ENCODE measurements at regions not wholly inside any gene's neighbourhood (a gene's known extent, or its start where the extent isn't known, plus 50 kb on each side); places are given as distances from the start of the nearest gene placed in this dataset.

DNA sequence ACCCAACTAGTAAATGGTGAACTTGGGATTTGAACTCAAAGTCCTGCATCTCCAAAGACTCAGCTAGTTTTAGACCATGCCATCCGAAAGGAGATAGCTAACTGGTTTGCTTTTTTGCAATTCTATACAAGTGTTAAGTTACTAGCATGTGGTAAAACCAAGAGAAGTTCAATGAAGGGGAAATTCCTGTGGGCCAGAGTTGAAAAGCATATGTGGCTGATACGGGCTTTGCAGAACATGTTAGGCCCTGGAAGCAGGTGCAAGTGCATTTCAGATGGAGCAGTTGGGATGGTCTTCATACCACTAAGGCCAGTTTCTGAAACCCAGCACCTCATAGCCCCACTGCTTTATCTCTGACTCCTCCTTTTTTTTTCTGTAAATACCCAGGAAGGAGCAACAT lies 620.9 kb downstream of the PLPP3 start:
- intact Hi-C loops (cut with DNase I): no loop called here
- no peak overlapping the region for H3K27ac ChIP-seq (ENCODE audit: low read depth in 1 of 2, low read length in 2 of 2)
- 96 to 99% methylated on average over 2 of the region's 2 CpGs for WGBS, 2 donors
- H3K27me3 ChIP-seq (ENCODE audit: control insufficient read depth in 1 of 2, insufficient read depth in 2 of 2, low read length in 1 of 2): no peaks in the 10 kb centered on the region
- no peak overlapping the region for H3K4me3 ChIP-seq (ENCODE audit: low read length in 2 of 2)
- H3K9me3 ChIP-seq (ENCODE audit: control insufficient read depth, low read length): no peaks in the 10 kb centered on the region
- ATAC-seq (ENCODE audit: low FRiP score) (no peak), DNase-seq (no peak)
- H3K36me3 ChIP-seq (ENCODE audit: control insufficient read depth in 1 of 2, insufficient read depth in 2 of 2, low read length in 1 of 2): no peaks in the 10 kb centered on the region
- no peaks in the 10 kb centered on the region for H3K4me1 ChIP-seq (ENCODE audit: control insufficient read depth in 1 of 2, insufficient read depth in 2 of 2, low read length in 2 of 2)

DNA sequence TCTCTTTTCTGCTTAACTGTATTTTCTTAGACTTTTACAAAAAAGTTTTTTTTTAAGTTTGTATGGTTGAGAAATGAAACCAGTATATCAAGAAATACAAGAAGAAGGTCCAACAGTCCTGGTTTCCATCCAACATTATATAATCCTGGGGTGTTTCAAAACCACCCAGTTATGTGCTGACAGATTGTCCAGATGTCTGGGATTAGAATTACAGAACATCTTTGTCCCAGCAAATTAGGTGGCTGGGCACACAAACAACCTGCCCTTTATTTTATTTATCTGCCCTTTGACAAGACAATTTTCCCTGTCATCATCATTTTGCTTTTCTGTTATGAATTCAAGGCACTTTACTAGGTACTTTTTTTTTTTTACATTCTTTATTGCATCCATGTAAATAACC lies 622.1 kb downstream of the PLPP3 start:
- Histone ChIP-seq H3K27me3 (ENCODE audit: control insufficient read depth in 1 of 2, insufficient read depth in 2 of 2, low read length in 1 of 2) (no peaks in the 10 kb centered on the region), H3K27ac (ENCODE audit: low read depth in 1 of 2, low read length in 2 of 2) (no peak overlapping the region), H3K4me1 (ENCODE audit: control insufficient read depth in 1 of 2, insufficient read depth in 2 of 2, low read length in 2 of 2) (no peaks in the 10 kb centered on the region), H3K36me3 (ENCODE audit: control insufficient read depth in 1 of 2, insufficient read depth in 2 of 2, low read length in 1 of 2) (no peaks in the 10 kb centered on the region), H3K9me3 (ENCODE audit: control insufficient read depth, low read length) (no peaks in the 10 kb centered on the region), H3K4me3 (ENCODE audit: low read length in 2 of 2) (no peak overlapping the region)
- DNase-seq: no peak
- no peak for ATAC-seq (ENCODE audit: low FRiP score)
- intact Hi-C loops (cut with DNase I): no loop called here

- Histone ChIP-seq H3K4me3 (ENCODE audit: low read length in 2 of 2) (no peak overlapping the region), H3K27ac (ENCODE audit: low read depth in 1 of 2, low read length in 2 of 2) (no peak overlapping the region), H3K27me3 (ENCODE audit: control insufficient read depth in 1 of 2, insufficient read depth in 2 of 2, low read length in 1 of 2) (no peaks in the 10 kb centered on the region), H3K9me3 (ENCODE audit: control insufficient read depth, low read length) (no peaks in the 10 kb centered on the region), H3K36me3 (ENCODE audit: control insufficient read depth in 1 of 2, insufficient read depth in 2 of 2, low read length in 1 of 2) (no peaks in the 10 kb centered on the region), H3K4me1 (ENCODE audit: control insufficient read depth in 1 of 2, insufficient read depth in 2 of 2, low read length in 2 of 2) (peaks cover 0 to 2% of the 10 kb centered on the region in 2 donors)
- DNase-seq (no peak), ATAC-seq (ENCODE audit: low FRiP score) (no peak)
- 91 to 92% methylated on average over 12 of the region's 12 CpGs for whole genome bisulfite sequencing, 2 donors
- intact Hi-C loops (cut with DNase I): no loop called here
These were observed 624.2 kb downstream of the PLPP3 start for GRCh38 chr1:55955016-55955621.

- no peaks in the 10 kb centered on the region for H3K9me3 ChIP-seq (ENCODE audit: control insufficient read depth, low read length)
- H3K4me3 ChIP-seq (ENCODE audit: low read length in 2 of 2): no peak overlapping the region
- no peak overlapping the region for H3K27ac ChIP-seq (ENCODE audit: low read depth in 1 of 2, low read length in 2 of 2)
- WGBS, 2 donors: 32 to 38% methylated on average over 3 of the region's 3 CpGs
- DNase-seq: no peak
- no peaks in the 10 kb centered on the region for H3K36me3 ChIP-seq (ENCODE audit: control insufficient read depth in 1 of 2, insufficient read depth in 2 of 2, low read length in 1 of 2)
- no peaks in the 10 kb centered on the region for H3K27me3 ChIP-seq (ENCODE audit: control insufficient read depth in 1 of 2, insufficient read depth in 2 of 2, low read length in 1 of 2)
- ATAC-seq (ENCODE audit: low FRiP score): no peak
- intact Hi-C loops (cut with DNase I): no loop called here
- peaks cover 2% of the 10 kb centered on the region in 2 donors for H3K4me1 ChIP-seq (ENCODE audit: control insufficient read depth in 1 of 2, insufficient read depth in 2 of 2, low read length in 2 of 2)
These were observed 628.1 kb downstream of the PLPP3 start for GRCh38 chr1:55951291-55951690.

GRCh38 chr1:55947446-55947845 lies 631.9 kb downstream of the PLPP3 start:
- DNase-seq (no peak), ATAC-seq (ENCODE audit: low FRiP score) (no peak)
- intact Hi-C loops (cut with DNase I): no loop called here
- no peaks in the 10 kb centered on the region for H3K36me3 ChIP-seq (ENCODE audit: control insufficient read depth in 1 of 2, insufficient read depth in 2 of 2, low read length in 1 of 2)
- H3K27me3 ChIP-seq (ENCODE audit: control insufficient read depth in 1 of 2, insufficient read depth in 2 of 2, low read length in 1 of 2): no peaks in the 10 kb centered on the region
- 93 to 96% methylated on average over 1 of the region's 1 CpG for WGBS, 2 donors
- no peak overlapping the region for H3K27ac ChIP-seq (ENCODE audit: low read depth in 1 of 2, low read length in 2 of 2)
- no peaks in the 10 kb centered on the region for H3K9me3 ChIP-seq (ENCODE audit: control insufficient read depth, low read length)
- peaks cover 2% of the 10 kb centered on the region in 2 donors for H3K4me1 ChIP-seq (ENCODE audit: control insufficient read depth in 1 of 2, insufficient read depth in 2 of 2, low read length in 2 of 2)
- H3K4me3 ChIP-seq (ENCODE audit: low read length in 2 of 2): no peak overlapping the region

- Histone ChIP-seq H3K36me3 (ENCODE audit: control insufficient read depth in 1 of 2, insufficient read depth in 2 of 2, low read length in 1 of 2) (no peaks in the 10 kb centered on the region), H3K27ac (ENCODE audit: low read depth in 1 of 2, low read length in 2 of 2) (no peak overlapping the region), H3K4me3 (ENCODE audit: low read length in 2 of 2) (no peak overlapping the region), H3K4me1 (ENCODE audit: control insufficient read depth in 1 of 2, insufficient read depth in 2 of 2, low read length in 2 of 2) (no peaks in the 10 kb centered on the region), H3K27me3 (ENCODE audit: control insufficient read depth in 1 of 2, insufficient read depth in 2 of 2, low read length in 1 of 2) (no peaks in the 10 kb centered on the region), H3K9me3 (ENCODE audit: control insufficient read depth, low read length) (no peaks in the 10 kb centered on the region)
- DNase-seq (no peak), ATAC-seq (ENCODE audit: low FRiP score) (no peak)
- WGBS, 2 donors: 58 to 63% methylated on average over 8 of the region's 8 CpGs
- intact Hi-C loops (cut with DNase I): no loop called here
These were observed 635.5 kb downstream of the PLPP3 start for GRCh38 chr1:55943721-55944435.

- Histone ChIP-seq H3K4me1 (ENCODE audit: control insufficient read depth in 1 of 2, insufficient read depth in 2 of 2, low read length in 2 of 2) (no peaks in the 10 kb centered on the region), H3K27me3 (ENCODE audit: control insufficient read depth in 1 of 2, insufficient read depth in 2 of 2, low read length in 1 of 2) (no peaks in the 10 kb centered on the region), H3K36me3 (ENCODE audit: control insufficient read depth in 1 of 2, insufficient read depth in 2 of 2, low read length in 1 of 2) (no peaks in the 10 kb centered on the region), H3K4me3 (ENCODE audit: low read length in 2 of 2) (no peak overlapping the region), H3K9me3 (ENCODE audit: control insufficient read depth, low read length) (no peaks in the 10 kb centered on the region), H3K27ac (ENCODE audit: low read depth in 1 of 2, low read length in 2 of 2) (no peak overlapping the region)
- ATAC-seq (ENCODE audit: low FRiP score) (no peak), DNase-seq (no peak)
- intact Hi-C loops (cut with DNase I): no loop called here
- 99 to 100% methylated on average over 2 of the region's 2 CpGs for WGBS, 2 donors
These were observed 636.4 kb downstream of the PLPP3 start for GRCh38 chr1:55943012-55943411.

DNA sequence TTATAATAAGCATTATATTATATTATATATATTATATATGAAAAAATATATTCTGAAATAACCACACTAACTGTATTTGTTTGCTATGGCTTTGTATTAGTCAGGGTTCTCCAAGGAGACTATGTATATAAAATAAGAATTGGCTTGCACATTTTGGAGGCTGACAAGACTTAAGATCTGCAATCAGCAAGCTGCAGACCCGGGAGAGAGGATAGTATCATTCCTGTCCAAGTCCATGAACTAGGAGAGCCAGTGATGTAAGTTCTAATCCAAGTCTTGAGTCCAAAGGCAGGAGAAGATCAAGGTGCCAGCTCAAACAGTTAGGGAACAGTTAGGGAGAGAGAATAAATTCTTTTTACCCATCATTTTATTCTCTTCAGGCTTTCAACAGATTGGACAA lies 639.5 kb downstream of the PLPP3 start:
- no peak for DNase-seq
- Histone ChIP-seq H3K27ac (ENCODE audit: low read depth in 1 of 2, low read length in 2 of 2) (no peak overlapping the region), H3K4me3 (ENCODE audit: low read length in 2 of 2) (no peak overlapping the region), H3K4me1 (ENCODE audit: control insufficient read depth in 1 of 2, insufficient read depth in 2 of 2, low read length in 2 of 2) (no peaks in the 10 kb centered on the region), H3K27me3 (ENCODE audit: control insufficient read depth in 1 of 2, insufficient read depth in 2 of 2, low read length in 1 of 2) (no peaks in the 10 kb centered on the region), H3K36me3 (ENCODE audit: control insufficient read depth in 1 of 2, insufficient read depth in 2 of 2, low read length in 1 of 2) (no peaks in the 10 kb centered on the region), H3K9me3 (ENCODE audit: control insufficient read depth, low read length) (no peaks in the 10 kb centered on the region)
- intact Hi-C loops (cut with DNase I): no loop called here
- 45 to 62% methylated on average over 1 of the region's 1 CpG for WGBS, 2 donors
- ATAC-seq (ENCODE audit: low FRiP score): no peak

DNA sequence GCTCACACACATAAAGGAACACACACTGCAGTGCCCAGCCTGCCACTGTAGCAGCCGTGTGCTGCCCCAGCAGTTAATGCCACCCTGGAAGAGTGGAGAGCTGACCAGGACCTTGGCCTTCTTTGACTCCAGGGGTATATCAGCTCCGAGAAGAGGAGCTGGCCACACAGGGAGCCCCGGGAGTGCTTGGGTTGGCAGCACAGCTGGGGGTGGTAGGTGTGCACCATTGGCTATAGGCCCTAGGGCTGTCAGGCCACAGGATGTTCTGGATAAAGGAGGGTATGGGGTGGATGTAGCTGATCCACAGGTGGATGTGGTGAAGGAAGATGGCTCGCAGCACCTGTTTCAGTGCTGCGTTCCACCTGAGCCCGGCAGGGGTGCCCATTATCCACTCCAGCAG lies 640.5 kb downstream of the PLPP3 start:
- ATAC-seq (ENCODE audit: low FRiP score): no peak

More for the DNA sequence above, 640.5 kb downstream of the PLPP3 start:
- Histone ChIP-seq H3K9me3 (ENCODE audit: control insufficient read depth, low read length) (no peaks in the 10 kb centered on the region), H3K27ac (ENCODE audit: low read depth in 1 of 2, low read length in 2 of 2) (no peak overlapping the region), H3K4me3 (ENCODE audit: low read length in 2 of 2) (no peak overlapping the region), H3K4me1 (ENCODE audit: control insufficient read depth in 1 of 2, insufficient read depth in 2 of 2, low read length in 2 of 2) (no peaks in the 10 kb centered on the region), H3K27me3 (ENCODE audit: control insufficient read depth in 1 of 2, insufficient read depth in 2 of 2, low read length in 1 of 2) (no peaks in the 10 kb centered on the region), H3K36me3 (ENCODE audit: control insufficient read depth in 1 of 2, insufficient read depth in 2 of 2, low read length in 1 of 2) (no peaks in the 10 kb centered on the region)
- intact Hi-C loops (cut with DNase I): no loop called here
- WGBS, 2 donors: 87% methylated on average over 6 of the region's 6 CpGs
- no peak for DNase-seq

All from aorta (tissue), 5 donors.